NCI-H526 treated with DMSO at 0.1 percent for 48 hours (cell line): ENCODE measurements at regions not wholly inside any gene's neighbourhood (a gene's known extent, or its start where the extent isn't known, plus 50 kb on each side); places are given as distances from the start of the nearest gene placed in this dataset.

ENCODE experiments used
- DNase-seq: peaks from one replicate; lab custom pipeline; 2025; lab: John Stamatoyannopoulos, UW

- peak; percentile 29 for DNase-seq
These were observed 132.9 kb upstream of the MGAT5 start for GRCh38 chr2:134120733-134121630.

GRCh38 chr2:134122610-134123009 is 131.3 kb upstream of the MGAT5 start:
- peak; percentile 15 for DNase-seq

- DNase-seq, result no peak
These were observed 130.5 kb upstream of the MGAT5 start for GRCh38 chr2:134123332-134123731.

- DNase-seq, result peak; percentile 12
These were observed 129.7 kb upstream of the MGAT5 start for GRCh38 chr2:134124047-134124753.

GRCh38 chr2:134127496-134127895 is 126.4 kb upstream of the MGAT5 start:
- DNase-seq, result no peak

GRCh38 chr2:134128746-134129145 is 125.1 kb upstream of the MGAT5 start:
- DNase-seq, result no peak

GRCh38 chr2:134129900-134130537 is 123.9 kb upstream of the MGAT5 start:
- no peak for DNase-seq

- no peak for DNase-seq
These were observed 122.0 kb upstream of the MGAT5 start for GRCh38 chr2:134131681-134132489.

- no peak for DNase-seq
These were observed 121.4 kb upstream of the MGAT5 start for GRCh38 chr2:134132490-134132857.

- no peak for DNase-seq
These were observed 120.1 kb upstream of the MGAT5 start for GRCh38 chr2:134133622-134134312.

- no peak for DNase-seq
These were observed 119.6 kb upstream of the MGAT5 start for GRCh38 chr2:134134313-134134706.

GRCh38 chr2:134134827-134135226 is 119.0 kb upstream of the MGAT5 start:
- no peak for DNase-seq

- no peak for DNase-seq
These were observed 118.1 kb upstream of the MGAT5 start for GRCh38 chr2:134135793-134136192.

GRCh38 chr2:134136731-134137130 is 117.1 kb upstream of the MGAT5 start:
- no peak for DNase-seq

GRCh38 chr2:134137182-134137611 is 116.7 kb upstream of the MGAT5 start:
- no peak for DNase-seq

GRCh38 chr2:134138115-134138514 is 115.8 kb upstream of the MGAT5 start:
- no peak for DNase-seq

- DNase-seq, result no peak
These were observed 114.3 kb upstream of the MGAT5 start for GRCh38 chr2:134139611-134140010.

GRCh38 chr2:134140251-134140661 is 113.6 kb upstream of the MGAT5 start:
- DNase-seq, result no peak

GRCh38 chr2:134141598-134142340 is 112.1 kb upstream of the MGAT5 start:
- DNase-seq, result no peak

GRCh38 chr2:134142341-134142738 is 111.5 kb upstream of the MGAT5 start:
- DNase-seq, result no peak

- no peak for DNase-seq
These were observed 111.0 kb upstream of the MGAT5 start for GRCh38 chr2:134142903-134143302.
